ENCODE measurements at regions not wholly inside any gene's neighbourhood (a gene's known extent, or its start where the extent isn't known, plus 50 kb on each side); places are given as distances from the start of the nearest gene placed in this dataset.

- peak; percentile 70 for TF ChIP-seq CTCF (IDR thresholded peaks at IDR 0.05; ENCODE audit: low read depth, low read length, missing control alignments)
- Histone ChIP-seq H3K27ac (no peak overlapping the region), H3K27me3 (replicated peaks) (no peaks in the 10 kb centered on the region), H3K36me3 (replicated peaks) (no peaks in the 10 kb centered on the region), H3K4me3 (ENCODE audit: low read depth, low read length) (no peak overlapping the region)
- peak; percentile 65 for DNase-seq
- in situ Hi-C loops (cut with HindIII; ENCODE audit: low pct_ligation_motif_present, low sequenced_read_pairs): loop anchor here (25.0 kb wide), 1 partner anchor 439 kb away; the partner anchor contains the start of gene FAT4
Observed at GRCh38 chr4:125750828-125751466, 436.2 kb downstream of the FAT4 start.

- TF ChIP-seq CTCF (IDR thresholded peaks at IDR 0.05; ENCODE audit: low read depth, low read length, missing control alignments): no peak
- in situ Hi-C loops (cut with HindIII; ENCODE audit: low pct_ligation_motif_present, low sequenced_read_pairs): loop anchor here (25.0 kb wide), 1 partner anchor 446 kb away; the partner anchor contains the start of gene FAT4
- H3K27ac ChIP-seq: no peak overlapping the region
- no peaks in the 10 kb centered on the region for H3K27me3 ChIP-seq (replicated peaks)
- H3K36me3 ChIP-seq (replicated peaks): no peaks in the 10 kb centered on the region
- DNase-seq: no peak
- H3K4me3 ChIP-seq (ENCODE audit: low read depth, low read length): no peak overlapping the region
Observed at GRCh38 chr4:125758438-125758837, 443.7 kb downstream of the FAT4 start.

GRCh38 chr4:125760201-125760819 is 445.6 kb downstream of the FAT4 start:
- in situ Hi-C loops (cut with HindIII; ENCODE audit: low pct_ligation_motif_present, low sequenced_read_pairs): loop anchor here (25.0 kb wide), 1 partner anchor 448 kb away; the partner anchor contains the start of gene FAT4
- no peak for TF ChIP-seq CTCF (IDR thresholded peaks at IDR 0.05; ENCODE audit: low read depth, low read length, missing control alignments)
- H3K27me3 ChIP-seq (replicated peaks): no peaks in the 10 kb centered on the region
- H3K4me3 ChIP-seq (ENCODE audit: low read depth, low read length): no peak overlapping the region
- DNase-seq: no peak
- no peak overlapping the region for H3K27ac ChIP-seq
- H3K36me3 ChIP-seq (replicated peaks): no peaks in the 10 kb centered on the region

- no peak for DNase-seq
- H3K27me3 ChIP-seq (replicated peaks): no peaks in the 10 kb centered on the region
- H3K36me3 ChIP-seq (replicated peaks): no peaks in the 10 kb centered on the region
- H3K4me3 ChIP-seq (ENCODE audit: low read depth, low read length): no peak overlapping the region
- TF ChIP-seq CTCF (IDR thresholded peaks at IDR 0.05; ENCODE audit: low read depth, low read length, missing control alignments): no peak
- no peak overlapping the region for H3K27ac ChIP-seq
- in situ Hi-C loops (cut with HindIII; ENCODE audit: low pct_ligation_motif_present, low sequenced_read_pairs): loop anchor here (25.0 kb wide), 1 partner anchor 449 kb away; the partner anchor contains the start of gene FAT4
Observed at GRCh38 chr4:125760956-125761355, 446.2 kb downstream of the FAT4 start.

- Histone ChIP-seq H3K27me3 (replicated peaks) (no peaks in the 10 kb centered on the region), H3K27ac (no peak overlapping the region), H3K4me3 (ENCODE audit: low read depth, low read length) (no peak overlapping the region), H3K36me3 (replicated peaks) (no peaks in the 10 kb centered on the region)
- in situ Hi-C loops (cut with HindIII; ENCODE audit: low pct_ligation_motif_present, low sequenced_read_pairs): loop anchor here (25.0 kb wide), 1 partner anchor 450 kb away; the partner anchor contains the start of gene FAT4
- no peak for DNase-seq
- peak; percentile 51 for TF ChIP-seq CTCF (IDR thresholded peaks at IDR 0.05; ENCODE audit: low read depth, low read length, missing control alignments)
Observed at GRCh38 chr4:125762537-125762936, 447.8 kb downstream of the FAT4 start.
